ENCODE measurements at regions not wholly inside any gene's neighbourhood (a gene's known extent, or its start where the extent isn't known, plus 50 kb on each side); places are given as distances from the start of the nearest gene placed in this dataset.
"Not testable (repeated sequence)": the region's sequence is repeated elsewhere in the genome, so short reads cannot be mapped to it uniquely, and the experiment has no call there.

- H3K27ac ChIP-seq (ENCODE audit: low read length) = no peak overlapping the region
- H3K27me3 ChIP-seq (ENCODE audit: control insufficient read depth, insufficient read depth, low read length) = no peaks in the 10 kb centered on the region
- BruUV-seq (replicated peaks) = no TSS peak
- TF ChIP-seq SIN3A (IDR thresholded peaks at IDR 0.05; ENCODE audit: borderline replicate concordance, insufficient read depth, low read depth, low read length) = no peak
- no peak for TF ChIP-seq REST (IDR thresholded peaks at IDR 0.05; ENCODE audit: insufficient read depth in 1 of 2, low read depth in 2 of 2, low read length in 1 of 2)
- TF ChIP-seq POLR2AphosphoS5 (IDR thresholded peaks at IDR 0.05; ENCODE audit: low read depth, low read length) = no peak
- TF ChIP-seq CTCF (IDR thresholded peaks at IDR 0.05) = no peak
- no peak for TF ChIP-seq TCF7L2 (IDR thresholded peaks at IDR 0.05; ENCODE audit: low read depth, low read length)
- H3K36me3 ChIP-seq (ENCODE audit: control insufficient read depth, insufficient read depth, low read length) = no peaks in the 10 kb centered on the region
- H3K9me3 ChIP-seq (ENCODE audit: control insufficient read depth, insufficient read depth, low read depth, low read length) = no peaks in the 10 kb centered on the region
- H3K4me3 ChIP-seq (ENCODE audit: low read depth in 2 of 2, low read length in 2 of 2) = no peak overlapping the region
- DNase-seq (ENCODE audit: low read depth, low spot score) (no peak), ATAC-seq (no peak)
- in situ Hi-C loops (cut with HindIII; ENCODE audit: low pct_unique_long_range_greater_than_20kb, low sequenced_read_pairs) = no loop called here
- intact Hi-C loops (cut with micrococcal nuclease; ENCODE audit: unreplicated experiment) = no loop called here
- POLR2A ChIA-PET = no interaction called here
- CTCF ChIA-PET = no interaction called here
- no peaks in the 10 kb centered on the region for H3K4me1 ChIP-seq (ENCODE audit: control insufficient read depth, insufficient read depth, low read length)
Observed at GRCh38 chr9:10876333-10876732, 263.5 kb upstream of the PTPRD start.

GRCh38 chr9:10890266-10890665, 277.5 kb upstream of the PTPRD start:
- in situ Hi-C loops (cut with HindIII; ENCODE audit: low pct_unique_long_range_greater_than_20kb, low sequenced_read_pairs); ATAC-seq; H3K36me3 ChIP-seq (ENCODE audit: control insufficient read depth, insufficient read depth, low read length); CTCF ChIA-PET; intact Hi-C loops (cut with micrococcal nuclease; ENCODE audit: unreplicated experiment); H3K4me1 ChIP-seq (ENCODE audit: control insufficient read depth, insufficient read depth, low read length); BruUV-seq (replicated peaks); H3K9me3 ChIP-seq (ENCODE audit: control insufficient read depth, insufficient read depth, low read depth, low read length); DNase-seq (ENCODE audit: low read depth, low spot score); POLR2A ChIA-PET; H3K27ac ChIP-seq (ENCODE audit: low read length); H3K27me3 ChIP-seq (ENCODE audit: control insufficient read depth, insufficient read depth, low read length); H3K4me3 ChIP-seq (ENCODE audit: low read depth in 2 of 2, low read length in 2 of 2): not testable (repeated sequence)

GRCh38 chr9:10899509-10899908, 286.7 kb upstream of the PTPRD start:
- BruUV-seq (replicated peaks) = no TSS peak
- no peaks in the 10 kb centered on the region for H3K36me3 ChIP-seq (ENCODE audit: control insufficient read depth, insufficient read depth, low read length)

More at GRCh38 chr9:10899509-10899908, 286.7 kb upstream of the PTPRD start:
- Histone ChIP-seq H3K27me3 (ENCODE audit: control insufficient read depth, insufficient read depth, low read length) (no peaks in the 10 kb centered on the region), H3K4me3 (ENCODE audit: low read depth in 2 of 2, low read length in 2 of 2) (no peak overlapping the region), H3K4me1 (ENCODE audit: control insufficient read depth, insufficient read depth, low read length) (no peaks in the 10 kb centered on the region), H3K27ac (ENCODE audit: low read length) (no peak overlapping the region), H3K9me3 (ENCODE audit: control insufficient read depth, insufficient read depth, low read depth, low read length) (no peaks in the 10 kb centered on the region)
- in situ Hi-C loops (cut with HindIII; ENCODE audit: low pct_unique_long_range_greater_than_20kb, low sequenced_read_pairs) = no loop called here
- intact Hi-C loops (cut with micrococcal nuclease; ENCODE audit: unreplicated experiment) = no loop called here
- TF ChIP-seq POLR2AphosphoS5 (IDR thresholded peaks at IDR 0.05; ENCODE audit: low read depth, low read length) = no peak
- TF ChIP-seq TCF7L2 (IDR thresholded peaks at IDR 0.05; ENCODE audit: low read depth, low read length) = no peak
- no peak for TF ChIP-seq REST (IDR thresholded peaks at IDR 0.05; ENCODE audit: insufficient read depth in 1 of 2, low read depth in 2 of 2, low read length in 1 of 2)
- no peak for TF ChIP-seq CTCF (IDR thresholded peaks at IDR 0.05)
- no peak for TF ChIP-seq SIN3A (IDR thresholded peaks at IDR 0.05; ENCODE audit: borderline replicate concordance, insufficient read depth, low read depth, low read length)
- DNase-seq (ENCODE audit: low read depth, low spot score) (no peak), ATAC-seq (no peak)
- CTCF ChIA-PET = no interaction called here
- POLR2A ChIA-PET = no interaction called here

All from Panc1 (cell line).